HG02840 (cell line): ENCODE measurements at regions not wholly inside any gene's neighbourhood (a gene's known extent, or its start where the extent isn't known, plus 50 kb on each side); places are given as distances from the start of the nearest gene placed in this dataset.

Experiments
- ATAC-seq: cut with Tn5 transposase; IDR thresholded peaks from one replicate; pipeline ENCODE4 v1.9.1; 2021; ENCODE audit warnings: mild to moderate bottlenecking, moderate library complexity, moderate number of reproducible peaks; ENCODE audit not compliant: unreplicated experiment, low FRiP score

GRCh38 chr4:23674694-23675093 is 215.2 kb downstream of the PPARGC1A start:
- no peak for ATAC-seq

GRCh38 chr4:23667659-23668058 is 222.2 kb downstream of the PPARGC1A start:
- ATAC-seq = no peak

GRCh38 chr4:23660865-23661264 is 229.0 kb downstream of the PPARGC1A start:
- no peak for ATAC-seq

GRCh38 chr4:23654791-23655190 is 235.1 kb downstream of the PPARGC1A start:
- ATAC-seq = no peak

- ATAC-seq = no peak
These were observed 240.8 kb downstream of the PPARGC1A start for GRCh38 chr4:23648854-23649596.

- no peak for ATAC-seq
These were observed 254.4 kb downstream of the PPARGC1A start for GRCh38 chr4:23635468-23635867.

- ATAC-seq = no peak
These were observed 258.4 kb downstream of the PPARGC1A start for GRCh38 chr4:23631255-23631950.

GRCh38 chr4:23630110-23630509 is 259.7 kb downstream of the PPARGC1A start:
- no peak for ATAC-seq

- ATAC-seq = no peak
These were observed 260.4 kb downstream of the PPARGC1A start for GRCh38 chr4:23629421-23629820.

GRCh38 chr4:23614284-23614892 is 275.5 kb downstream of the PPARGC1A start:
- ATAC-seq = no peak

- ATAC-seq = no peak
These were observed 276.1 kb downstream of the PPARGC1A start for GRCh38 chr4:23613782-23614181.

GRCh38 chr4:23602720-23603119 is 287.1 kb downstream of the PPARGC1A start:
- no peak for ATAC-seq

- ATAC-seq = no peak
These were observed 295.7 kb downstream of the PPARGC1A start for GRCh38 chr4:23594125-23594524.

GRCh38 chr4:23590431-23590830 is 299.4 kb downstream of the PPARGC1A start:
- no peak for ATAC-seq

- no peak for ATAC-seq
These were observed 305.8 kb downstream of the PPARGC1A start for GRCh38 chr4:23584024-23584423.

GRCh38 chr4:23582671-23583070 is 307.2 kb downstream of the PPARGC1A start:
- no peak for ATAC-seq

- no peak for ATAC-seq
These were observed 310.7 kb downstream of the PPARGC1A start for GRCh38 chr4:23579166-23579565.

GRCh38 chr4:23577398-23577797 is 312.4 kb downstream of the PPARGC1A start:
- no peak for ATAC-seq

- ATAC-seq = no peak
These were observed 317.5 kb downstream of the PPARGC1A start for GRCh38 chr4:23572382-23572781.

GRCh38 chr4:23567338-23567737 is 322.5 kb downstream of the PPARGC1A start:
- ATAC-seq = no peak

- ATAC-seq = no peak
These were observed 329.1 kb downstream of the PPARGC1A start for GRCh38 chr4:23560748-23561147.

- no peak for ATAC-seq
These were observed 331.7 kb downstream of the PPARGC1A start for GRCh38 chr4:23558101-23558500.
